ENCODE measurements at regions not wholly inside any gene's neighbourhood (a gene's known extent, or its start where the extent isn't known, plus 50 kb on each side); places are given as distances from the start of the nearest gene placed in this dataset.
"Not testable (repeated sequence)": the region's sequence is repeated elsewhere in the genome, so short reads cannot be mapped to it uniquely, and the experiment has no call there.

GRCh38 chr5:92019376-92019990, 636.4 kb upstream of the ARRDC3 start:
- Mint-ChIP-seq H3K27me3 (no peaks in the 10 kb centered on the region), H3K36me3 (ENCODE audit: low read depth) (no peaks in the 10 kb centered on the region), H3K9me3 (ENCODE audit: low read depth) (no peaks in the 10 kb centered on the region), H3K4me1 (no peaks in the 10 kb centered on the region), H3K27ac (no peak overlapping the region), H3K4me3 (no peak overlapping the region)
- intact Hi-C loops (cut with DNase I, micrococcal nuclease), result no loop called here
- ChIA-PET CTCF (no interaction called here), POLR2A (no interaction called here)
- no peak for ATAC-seq
- DNase-seq, result no peak

- POLR2A ChIA-PET, result no interaction called here
- no peaks in the 10 kb centered on the region for H3K27me3 Mint-ChIP-seq
- no peak overlapping the region for H3K4me3 Mint-ChIP-seq
- no peaks in the 10 kb centered on the region for H3K36me3 Mint-ChIP-seq (ENCODE audit: low read depth)
- H3K9me3 Mint-ChIP-seq (ENCODE audit: low read depth), result no peaks in the 10 kb centered on the region
- DNase-seq, result no peak
- CTCF ChIA-PET, result no interaction called here
- no peak overlapping the region for H3K27ac Mint-ChIP-seq
- no peaks in the 10 kb centered on the region for H3K4me1 Mint-ChIP-seq
- ATAC-seq, result no peak
- intact Hi-C loops (cut with DNase I, micrococcal nuclease), result no loop called here
These were observed 634.7 kb upstream of the ARRDC3 start for GRCh38 chr5:92017776-92018175.

GRCh38 chr5:92011845-92012244, 628.7 kb upstream of the ARRDC3 start:
- CTCF ChIA-PET; DNase-seq; POLR2A ChIA-PET; H3K4me1 Mint-ChIP-seq; H3K27ac Mint-ChIP-seq; H3K4me3 Mint-ChIP-seq; intact Hi-C loops (cut with DNase I, micrococcal nuclease); H3K27me3 Mint-ChIP-seq; H3K36me3 Mint-ChIP-seq (ENCODE audit: low read depth); H3K9me3 Mint-ChIP-seq (ENCODE audit: low read depth); ATAC-seq: not testable (repeated sequence)

- Mint-ChIP-seq H3K4me1 (no peaks in the 10 kb centered on the region), H3K27me3 (no peaks in the 10 kb centered on the region), H3K36me3 (ENCODE audit: low read depth) (no peaks in the 10 kb centered on the region), H3K27ac (no peak overlapping the region), H3K9me3 (ENCODE audit: low read depth) (no peaks in the 10 kb centered on the region), H3K4me3 (no peak overlapping the region)
- CTCF ChIA-PET, result no interaction called here
- POLR2A ChIA-PET, result no interaction called here
- DNase-seq (no peak), ATAC-seq (no peak)
- intact Hi-C loops (cut with DNase I, micrococcal nuclease), result no loop called here
These were observed 620.7 kb upstream of the ARRDC3 start for GRCh38 chr5:92003806-92004205.

GRCh38 chr5:92002721-92003274, 619.7 kb upstream of the ARRDC3 start:
- no peaks in the 10 kb centered on the region for H3K9me3 Mint-ChIP-seq (ENCODE audit: low read depth)
- ChIA-PET CTCF (no interaction called here), POLR2A (no interaction called here)
- intact Hi-C loops (cut with DNase I, micrococcal nuclease), result no loop called here
- no peaks in the 10 kb centered on the region for H3K4me1 Mint-ChIP-seq
- H3K4me3 Mint-ChIP-seq, result no peak overlapping the region
- H3K27ac Mint-ChIP-seq, result no peak overlapping the region
- H3K27me3 Mint-ChIP-seq, result no peaks in the 10 kb centered on the region
- H3K36me3 Mint-ChIP-seq (ENCODE audit: low read depth), result no peaks in the 10 kb centered on the region
- DNase-seq (no peak), ATAC-seq (no peak)

- POLR2A ChIA-PET, result no interaction called here
- Mint-ChIP-seq H3K9me3 (ENCODE audit: low read depth) (no peaks in the 10 kb centered on the region), H3K36me3 (ENCODE audit: low read depth) (no peaks in the 10 kb centered on the region), H3K27ac (no peak overlapping the region), H3K4me3 (no peak overlapping the region), H3K4me1 (no peaks in the 10 kb centered on the region), H3K27me3 (no peaks in the 10 kb centered on the region)
- no peak for ATAC-seq
- CTCF ChIA-PET, result no interaction called here
- intact Hi-C loops (cut with DNase I, micrococcal nuclease), result no loop called here
- no peak for DNase-seq
These were observed 615.7 kb upstream of the ARRDC3 start for GRCh38 chr5:91998774-91999173.

- ChIA-PET POLR2A (no interaction called here), CTCF (no interaction called here)
- no peak overlapping the region for H3K4me3 Mint-ChIP-seq
- H3K27me3 Mint-ChIP-seq, result no peaks in the 10 kb centered on the region
- DNase-seq, result no peak
- no peaks in the 10 kb centered on the region for H3K36me3 Mint-ChIP-seq (ENCODE audit: low read depth)
- no peaks in the 10 kb centered on the region for H3K9me3 Mint-ChIP-seq (ENCODE audit: low read depth)
- no peak overlapping the region for H3K27ac Mint-ChIP-seq
- H3K4me1 Mint-ChIP-seq, result no peaks in the 10 kb centered on the region
- intact Hi-C loops (cut with DNase I, micrococcal nuclease), result no loop called here
- no peak for ATAC-seq
These were observed 600.8 kb upstream of the ARRDC3 start for GRCh38 chr5:91983869-91984268.

GRCh38 chr5:91978221-91978882, 595.2 kb upstream of the ARRDC3 start:
- no peaks in the 10 kb centered on the region for H3K4me1 Mint-ChIP-seq

GRCh38 chr5:91977579-91977978, 594.5 kb upstream of the ARRDC3 start:
- H3K4me3 Mint-ChIP-seq, result no peak overlapping the region
- no peaks in the 10 kb centered on the region for H3K27me3 Mint-ChIP-seq
- DNase-seq (no peak), ATAC-seq (no peak)
- intact Hi-C loops (cut with DNase I, micrococcal nuclease), result no loop called here
- H3K4me1 Mint-ChIP-seq, result no peaks in the 10 kb centered on the region
- H3K9me3 Mint-ChIP-seq (ENCODE audit: low read depth), result peaks cover 4% of the 10 kb centered on the region
- POLR2A ChIA-PET, result no interaction called here
- H3K36me3 Mint-ChIP-seq (ENCODE audit: low read depth), result no peaks in the 10 kb centered on the region
- CTCF ChIA-PET, result no interaction called here
- no peak overlapping the region for H3K27ac Mint-ChIP-seq

More at GRCh38 chr5:91978221-91978882, 595.2 kb upstream of the ARRDC3 start:
- intact Hi-C loops (cut with DNase I, micrococcal nuclease), result no loop called here
- ChIA-PET CTCF (no interaction called here), POLR2A (no interaction called here)
- peaks cover 4% of the 10 kb centered on the region for H3K9me3 Mint-ChIP-seq (ENCODE audit: low read depth)
- H3K4me3 Mint-ChIP-seq, result no peak overlapping the region
- no peak for ATAC-seq
- no peak for DNase-seq
- H3K27ac Mint-ChIP-seq, result no peak overlapping the region
- no peaks in the 10 kb centered on the region for H3K27me3 Mint-ChIP-seq
- H3K36me3 Mint-ChIP-seq (ENCODE audit: low read depth), result no peaks in the 10 kb centered on the region

GRCh38 chr5:91976451-91976850, 593.3 kb upstream of the ARRDC3 start:
- Mint-ChIP-seq H3K27ac (no peak overlapping the region), H3K36me3 (ENCODE audit: low read depth) (no peaks in the 10 kb centered on the region), H3K4me3 (no peak overlapping the region), H3K9me3 (ENCODE audit: low read depth) (peaks cover 4% of the 10 kb centered on the region), H3K27me3 (no peaks in the 10 kb centered on the region), H3K4me1 (no peaks in the 10 kb centered on the region)
- intact Hi-C loops (cut with DNase I, micrococcal nuclease), result no loop called here
- DNase-seq, result no peak
- ATAC-seq, result no peak
- POLR2A ChIA-PET, result no interaction called here
- CTCF ChIA-PET, result interaction anchor here (0.7 kb wide), 1 partner anchor 334 kb away, joined by 3 read pairs; no protein-coding TSS in a partner anchor

GRCh38 chr5:91963166-91963565, 580.0 kb upstream of the ARRDC3 start:
- intact Hi-C loops (cut with DNase I, micrococcal nuclease), result no loop called here
- Mint-ChIP-seq H3K27me3 (no peaks in the 10 kb centered on the region), H3K4me3 (no peak overlapping the region), H3K4me1 (no peaks in the 10 kb centered on the region), H3K36me3 (ENCODE audit: low read depth) (no peaks in the 10 kb centered on the region), H3K27ac (no peak overlapping the region), H3K9me3 (ENCODE audit: low read depth) (no peaks in the 10 kb centered on the region)
- POLR2A ChIA-PET, result no interaction called here
- ATAC-seq (no peak), DNase-seq (no peak)
- CTCF ChIA-PET, result no interaction called here

GRCh38 chr5:91957666-91958065, 574.5 kb upstream of the ARRDC3 start:
- ATAC-seq, result no peak
- ChIA-PET POLR2A (no interaction called here), CTCF (no interaction called here)
- no peaks in the 10 kb centered on the region for H3K4me1 Mint-ChIP-seq
- no peak for DNase-seq
- intact Hi-C loops (cut with DNase I, micrococcal nuclease), result no loop called here
- no peak overlapping the region for H3K27ac Mint-ChIP-seq
- no peak overlapping the region for H3K4me3 Mint-ChIP-seq
- H3K36me3 Mint-ChIP-seq (ENCODE audit: low read depth), result no peaks in the 10 kb centered on the region
- no peaks in the 10 kb centered on the region for H3K27me3 Mint-ChIP-seq
- H3K9me3 Mint-ChIP-seq (ENCODE audit: low read depth), result no peaks in the 10 kb centered on the region

Measured in activated CD4-positive, alpha-beta T cell treated with anti-CD3 and anti-CD28 coated beads for 36 hours (primary cell).